Stimulated activated CD4-positive, alpha-beta T cell treated with anti-CD3 and anti-CD28 coated beads, TNF-alpha, amount 100 ng/mL, for 4 hours (primary cell): ENCODE measurements at regions not wholly inside any gene's neighbourhood (a gene's known extent, or its start where the extent isn't known, plus 50 kb on each side); places are given as distances from the start of the nearest gene placed in this dataset.

Experiments
- DNase-seq, 3 experiments: peaks; one replicate each; pipeline ENCODE4 v3.0.0-alpha.2; 2020; ENCODE audit warnings: low read depth in 3 of 3

DNA sequence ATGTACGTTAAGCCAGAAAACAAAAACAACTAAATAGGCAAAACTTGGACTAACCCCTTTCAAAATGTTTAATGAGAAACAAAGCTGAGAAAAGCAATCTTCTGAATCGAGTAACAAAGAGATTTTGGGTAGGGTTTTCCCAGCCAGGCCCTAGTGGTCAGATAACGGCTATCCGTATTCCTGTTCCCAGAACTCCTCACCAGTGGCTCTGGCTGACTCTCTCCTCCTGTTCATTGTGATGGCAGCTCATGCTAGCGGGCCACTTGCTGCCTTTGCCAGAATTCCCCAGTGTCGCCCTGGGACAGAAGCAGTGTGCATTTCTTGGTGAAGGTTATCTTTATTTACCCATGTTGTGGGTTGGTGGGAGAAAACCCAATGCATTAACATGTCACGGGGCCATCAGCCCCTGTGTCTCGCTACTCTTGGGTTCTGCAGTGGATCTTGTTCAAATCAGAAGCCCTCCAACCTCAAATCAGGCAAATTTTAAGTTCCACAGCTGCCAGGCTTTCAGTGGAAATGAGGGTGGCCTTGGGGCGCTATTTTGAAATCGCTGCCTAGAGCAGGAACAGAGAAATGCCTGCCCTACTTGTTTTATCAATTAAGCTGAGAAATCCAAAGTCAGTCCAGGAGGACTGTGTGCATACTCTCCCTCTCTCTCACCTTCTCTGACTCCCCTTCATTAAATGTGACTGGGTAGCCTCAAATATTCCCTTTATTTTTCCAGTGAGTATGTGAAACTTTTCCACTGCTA is 164.5 kb upstream of the NPVF start:
- DNase-seq = no peak

DNA sequence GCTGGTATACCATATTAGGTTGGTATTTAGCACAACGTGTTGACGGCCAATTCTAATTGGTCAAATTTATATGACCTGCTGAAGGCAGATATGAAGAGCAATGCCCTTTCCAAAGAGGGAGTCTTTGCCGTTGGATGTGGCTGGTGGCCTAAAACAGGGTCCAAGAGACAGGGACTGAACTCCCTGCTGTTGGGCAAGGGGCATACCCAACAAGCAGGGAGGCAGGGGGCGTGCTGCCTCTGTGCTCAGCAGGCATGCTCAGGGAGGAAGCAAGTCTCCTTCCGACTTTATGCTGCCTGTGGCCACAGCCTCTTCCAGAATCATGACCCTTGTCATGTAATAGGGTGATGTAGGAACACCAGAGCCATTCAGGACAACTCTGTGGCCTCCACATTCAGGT is 167.7 kb upstream of the NPVF start:
- DNase-seq = no peak

DNA sequence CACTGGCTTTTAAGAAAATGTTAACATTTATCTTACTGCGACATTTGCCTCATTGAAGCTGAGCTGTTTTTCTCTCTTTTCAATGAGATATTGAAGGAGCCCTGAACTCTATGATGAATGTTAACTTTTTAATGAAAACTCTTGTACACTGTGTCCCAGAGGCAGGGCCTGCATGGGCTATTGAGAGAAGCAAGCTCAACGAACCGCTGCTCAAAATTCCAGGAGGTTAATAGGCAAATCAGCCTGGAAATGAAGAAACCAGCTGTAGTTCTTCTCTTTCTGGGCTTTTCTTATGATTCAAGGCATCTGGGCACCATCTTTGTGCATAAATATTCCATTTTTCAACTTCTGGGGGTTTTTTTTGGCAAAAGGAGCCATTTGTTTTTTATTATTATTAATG is 168.4 kb upstream of the NPVF start:
- no peak for DNase-seq

DNA sequence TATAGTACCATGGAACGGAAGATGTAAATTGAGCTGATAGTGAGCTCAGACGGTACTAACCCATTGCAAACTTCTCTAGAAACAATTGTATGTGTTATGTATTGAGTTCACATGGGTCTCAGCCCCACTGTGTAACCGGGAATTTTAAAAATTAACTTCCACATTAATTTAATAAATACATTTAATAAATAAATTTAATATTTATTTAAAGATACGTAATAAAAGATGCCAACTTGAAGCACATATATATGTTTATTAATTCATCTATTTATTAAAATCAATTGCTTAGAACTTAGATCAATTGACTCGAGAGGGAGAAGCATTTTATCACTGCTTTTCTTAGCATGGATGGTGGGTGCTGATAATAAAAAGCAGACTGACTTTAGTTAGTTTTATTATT is 170.1 kb upstream of the NPVF start:
- DNase-seq = no peak

DNA sequence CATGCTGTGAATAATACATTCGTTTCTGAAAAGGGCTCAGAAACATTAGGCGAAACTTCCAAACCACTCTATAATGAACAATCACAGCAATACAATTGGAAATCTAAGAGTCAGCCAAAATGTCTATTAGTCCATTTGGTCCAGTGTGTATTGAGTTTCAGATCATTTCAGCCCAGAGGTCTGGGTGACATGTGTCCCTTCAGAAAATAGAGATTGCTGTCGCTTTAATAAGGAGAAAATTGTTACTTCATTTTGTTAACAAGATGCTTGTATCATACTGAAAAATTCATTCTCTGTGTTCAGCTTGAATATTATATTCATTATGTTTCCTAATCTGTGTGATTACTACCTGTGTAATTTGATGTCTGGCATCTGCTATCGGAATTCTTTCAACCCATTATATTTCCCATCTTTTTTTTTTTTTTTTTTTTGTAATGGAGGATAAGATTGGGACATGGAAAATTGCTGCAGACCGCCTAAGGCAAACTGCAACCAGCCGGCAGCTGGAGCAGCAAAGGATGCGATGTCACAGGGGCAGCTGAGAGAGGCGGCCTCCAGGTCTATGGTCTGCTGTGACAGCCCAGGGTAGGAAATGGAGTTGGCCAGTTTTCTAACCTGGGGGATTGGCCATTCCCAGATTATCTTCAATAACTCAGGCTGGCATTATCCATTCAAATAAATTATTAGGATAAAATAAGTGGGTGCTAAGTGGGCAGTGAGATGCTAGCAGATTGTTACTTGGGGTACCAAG is 170.9 kb upstream of the NPVF start:
- DNase-seq = no peak

DNA sequence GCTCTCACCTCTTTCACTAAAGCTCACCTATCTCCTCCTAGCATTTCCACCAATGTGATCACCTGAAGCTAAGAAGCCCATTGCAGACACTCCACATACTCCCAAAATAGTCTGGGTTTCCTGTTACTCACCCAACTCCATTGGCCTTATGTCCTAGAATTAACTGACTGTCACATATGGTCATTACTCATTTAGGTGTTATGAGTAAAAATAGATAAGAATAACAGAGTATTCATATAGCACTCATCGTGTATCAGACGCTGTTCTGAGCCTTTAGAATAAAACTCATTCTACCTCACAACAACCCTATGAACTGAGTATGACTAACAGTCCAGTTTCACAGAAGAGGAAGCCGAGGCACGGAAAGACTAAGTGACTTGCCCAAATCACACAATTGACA is 174.2 kb upstream of the NPVF start:
- DNase-seq = no peak

DNA sequence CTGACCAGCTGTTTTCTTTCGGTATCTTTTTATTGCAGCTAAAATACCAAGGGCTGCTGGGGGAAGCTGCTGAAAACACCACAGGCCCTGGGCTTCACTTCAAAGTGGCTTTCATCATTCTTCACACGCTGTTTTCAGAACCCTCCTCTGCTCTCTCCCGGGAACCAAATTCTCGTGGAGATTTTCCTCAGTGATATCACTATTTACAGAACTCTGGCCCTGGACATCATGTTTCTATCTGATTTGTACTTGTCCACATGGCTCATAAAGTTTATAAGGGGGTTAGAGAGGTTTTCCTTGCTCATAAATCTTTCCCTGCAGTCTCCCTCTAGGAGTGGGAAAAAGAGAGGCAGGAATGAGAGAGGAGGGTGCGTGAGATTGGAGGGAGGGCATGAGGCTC is 177.4 kb upstream of the NPVF start:
- no peak for DNase-seq

DNA sequence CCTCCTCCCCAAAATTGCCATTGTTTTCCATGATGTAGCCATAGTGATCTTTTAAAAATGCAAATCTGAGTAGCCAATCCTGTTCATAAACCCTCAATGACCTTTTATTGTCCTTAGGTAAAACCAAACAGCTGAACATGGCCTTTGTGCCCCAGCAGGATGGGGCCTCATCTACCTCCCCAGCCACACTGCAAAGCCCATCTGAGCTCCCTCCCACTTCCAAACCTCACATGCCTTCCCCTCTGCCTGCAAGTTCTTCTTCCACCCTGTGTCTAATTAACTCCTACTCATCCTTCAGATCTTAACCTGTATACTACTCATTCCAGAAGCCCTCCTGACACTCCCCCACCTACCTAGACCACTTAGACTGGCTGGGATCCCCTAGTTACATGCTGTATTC is 178.8 kb upstream of the NPVF start:
- no peak for DNase-seq

DNA sequence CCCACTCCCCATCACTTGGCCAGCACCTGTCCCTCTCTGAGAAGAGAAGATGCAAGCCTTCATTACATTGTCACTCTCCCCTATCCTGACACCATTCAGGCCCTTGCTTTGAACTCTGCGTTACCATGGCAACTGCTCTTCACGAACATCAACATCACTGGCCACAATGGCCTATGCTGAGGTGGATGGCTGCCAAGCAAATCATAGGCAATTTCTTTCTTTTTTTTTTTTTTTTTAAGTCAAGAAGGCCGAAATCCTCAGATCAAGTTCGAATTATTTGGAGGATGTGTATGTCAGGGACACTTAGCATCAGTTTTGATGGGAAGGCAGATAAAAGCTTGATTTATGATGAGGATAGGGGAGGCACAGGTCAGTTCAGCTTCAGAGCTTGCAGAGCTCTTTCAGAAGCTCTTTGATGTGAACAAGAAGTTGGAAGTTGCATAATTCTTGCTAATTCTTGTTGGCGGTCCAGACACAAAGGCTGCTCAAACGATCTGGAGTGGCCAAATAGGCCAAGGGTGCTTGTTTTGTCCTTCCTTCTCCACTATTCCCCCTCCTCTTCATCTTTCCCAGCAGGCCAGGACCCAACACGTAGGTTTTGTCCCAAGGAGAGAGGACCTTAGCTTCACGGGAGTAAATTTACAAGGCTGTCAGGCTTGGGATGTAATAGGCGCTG is 179.9 kb upstream of the NPVF start:
- DNase-seq = no peak

DNA sequence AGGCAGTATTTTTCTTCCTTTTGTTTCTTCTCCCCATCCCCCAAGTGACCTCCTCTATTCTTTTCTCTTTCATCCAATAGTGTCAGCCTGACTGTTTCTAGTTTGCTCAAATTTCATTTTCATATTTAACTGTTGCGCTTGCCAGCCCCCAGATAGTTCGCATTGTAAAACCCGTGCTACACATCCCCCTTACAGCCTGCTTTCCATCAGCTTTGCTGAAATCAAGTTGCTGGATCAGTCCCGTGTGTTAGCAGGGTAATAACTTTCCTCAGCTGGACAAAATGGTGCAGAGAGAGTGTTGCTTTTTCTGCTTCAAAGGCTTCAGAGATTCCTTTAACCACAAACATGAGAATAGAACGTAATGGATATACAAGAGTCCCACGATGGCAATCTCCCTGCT is 180.6 kb upstream of the NPVF start:
- no peak for DNase-seq

DNA sequence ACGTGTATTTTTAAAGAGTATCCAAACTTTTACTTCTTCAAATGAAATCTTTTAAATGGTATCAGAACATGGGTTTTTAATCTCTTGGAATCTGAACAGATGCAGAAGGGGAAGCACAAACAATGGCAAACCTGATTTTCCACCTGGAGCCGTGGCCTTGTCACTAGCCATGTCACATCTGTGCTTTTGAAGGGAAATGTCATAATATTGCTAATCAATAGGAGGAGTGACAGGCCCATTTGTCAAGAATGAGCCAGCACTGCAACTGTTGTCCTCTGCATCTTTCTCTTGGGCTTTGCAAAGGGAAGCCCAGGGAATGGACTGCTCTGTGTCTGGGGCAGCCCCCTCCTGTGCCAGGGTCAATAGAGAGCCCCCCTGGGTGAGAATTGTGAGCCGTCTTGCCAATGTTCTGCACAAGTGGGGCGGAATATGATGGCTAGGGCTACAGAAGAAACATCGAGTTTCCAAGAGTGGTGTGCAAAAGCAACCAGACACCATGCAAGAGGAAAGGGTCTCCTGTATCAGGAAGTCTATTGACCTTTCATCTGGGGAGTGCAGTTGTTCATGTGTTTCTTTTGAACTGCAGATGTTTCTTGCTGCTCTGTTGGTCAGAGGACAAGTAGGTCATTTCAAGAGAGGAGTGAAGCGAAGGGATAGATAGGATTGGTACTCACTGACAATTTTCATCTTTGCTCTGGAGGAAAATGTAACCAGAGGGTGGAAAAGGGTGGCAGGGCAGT is 181.8 kb upstream of the NPVF start:
- DNase-seq = no peak

DNA sequence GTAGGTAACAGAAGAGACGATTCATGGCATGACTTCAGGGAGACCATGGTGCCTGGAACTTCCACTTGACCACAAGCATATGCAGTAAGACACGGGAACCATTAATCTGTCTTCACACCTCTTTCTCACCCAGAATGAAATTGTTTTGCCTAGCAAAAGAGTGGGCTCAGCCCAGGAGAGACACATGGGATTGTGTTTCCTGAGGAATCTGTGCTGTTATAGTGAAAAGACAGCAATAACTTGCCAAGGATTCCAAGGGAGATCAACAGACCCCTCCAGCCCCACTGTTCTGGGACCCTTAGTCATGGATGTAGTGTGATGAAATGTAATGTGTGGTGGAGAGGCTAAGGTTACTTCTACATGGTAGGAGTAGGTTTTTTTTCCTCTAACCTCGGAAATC is 192.5 kb upstream of the NPVF start:
- DNase-seq = no peak

DNA sequence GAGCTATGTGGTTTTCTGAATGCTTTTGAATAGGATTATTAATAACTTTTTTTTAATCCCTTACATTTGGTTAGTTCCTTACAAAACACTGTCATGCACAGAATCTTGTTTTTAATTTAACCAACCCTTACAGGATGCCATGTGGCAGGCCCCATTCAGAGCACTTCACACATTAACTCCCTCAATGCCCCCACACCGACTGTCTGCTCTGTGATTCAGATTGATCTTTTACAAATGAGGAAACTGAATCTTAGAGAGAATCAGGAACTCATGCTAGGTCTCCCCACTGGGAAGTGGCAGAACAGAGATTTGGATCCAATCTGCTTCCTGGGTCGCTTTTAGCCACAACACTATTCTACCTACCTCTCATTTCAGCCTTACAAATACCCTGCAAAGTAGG is 195.8 kb upstream of the NPVF start:
- DNase-seq = no peak

DNA sequence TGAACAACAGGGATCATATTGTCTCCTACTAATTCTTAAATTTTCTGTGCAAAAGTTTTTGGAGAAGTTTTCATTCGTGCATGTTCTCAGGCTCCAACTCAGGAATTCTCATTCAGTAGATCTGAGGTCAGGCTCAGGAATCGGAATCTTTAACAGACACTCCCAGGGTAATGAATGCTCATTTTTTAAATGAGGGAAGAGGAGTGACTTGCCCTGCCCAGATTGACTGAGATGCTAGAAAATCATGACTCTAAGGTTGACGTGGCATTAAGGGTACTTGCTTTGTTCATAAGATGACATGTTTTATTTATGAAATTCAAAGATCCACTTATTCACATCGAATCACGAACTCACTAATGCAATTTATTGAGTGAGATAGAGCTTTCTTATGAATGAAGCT is 196.6 kb upstream of the NPVF start:
- DNase-seq = no peak

DNA sequence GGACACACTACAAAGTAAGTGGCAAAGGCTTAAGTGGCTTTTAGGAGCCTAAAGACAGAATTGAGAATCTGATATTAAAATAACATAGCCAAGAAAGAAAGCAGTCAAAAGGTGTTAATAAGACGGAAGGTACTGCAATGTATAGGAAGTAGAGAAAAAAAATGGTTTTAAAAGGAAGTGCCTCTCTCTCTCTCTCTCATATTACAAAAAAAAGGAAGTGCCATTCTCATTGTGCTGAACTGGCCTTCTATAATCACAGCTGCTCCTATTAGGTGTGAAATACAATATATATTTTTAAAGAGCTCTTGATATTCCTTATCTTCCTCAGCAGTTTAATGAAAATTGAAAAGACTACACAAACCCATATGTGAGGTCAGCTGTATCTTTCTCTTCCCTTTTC is 199.4 kb upstream of the NPVF start:
- no peak for DNase-seq

DNA sequence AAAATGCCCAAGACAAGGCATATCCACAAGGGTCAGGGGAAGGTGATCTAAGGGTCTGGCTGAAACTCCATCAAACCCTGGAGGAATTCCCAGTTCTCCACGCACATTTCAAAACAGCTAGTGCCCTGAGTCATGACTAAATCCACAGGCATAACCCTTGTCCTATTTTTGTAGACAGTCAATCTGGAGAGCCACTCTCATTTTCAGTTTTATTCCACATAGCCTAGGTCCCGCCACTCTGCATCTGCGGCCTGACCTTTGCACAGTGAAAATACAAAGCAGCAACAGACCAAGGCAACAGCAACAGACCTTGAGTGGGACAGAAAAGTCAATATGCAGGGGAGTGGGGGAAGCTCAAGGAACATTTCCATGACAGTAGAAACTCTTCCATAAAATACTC is 201.4 kb upstream of the NPVF start:
- no peak for DNase-seq

DNA sequence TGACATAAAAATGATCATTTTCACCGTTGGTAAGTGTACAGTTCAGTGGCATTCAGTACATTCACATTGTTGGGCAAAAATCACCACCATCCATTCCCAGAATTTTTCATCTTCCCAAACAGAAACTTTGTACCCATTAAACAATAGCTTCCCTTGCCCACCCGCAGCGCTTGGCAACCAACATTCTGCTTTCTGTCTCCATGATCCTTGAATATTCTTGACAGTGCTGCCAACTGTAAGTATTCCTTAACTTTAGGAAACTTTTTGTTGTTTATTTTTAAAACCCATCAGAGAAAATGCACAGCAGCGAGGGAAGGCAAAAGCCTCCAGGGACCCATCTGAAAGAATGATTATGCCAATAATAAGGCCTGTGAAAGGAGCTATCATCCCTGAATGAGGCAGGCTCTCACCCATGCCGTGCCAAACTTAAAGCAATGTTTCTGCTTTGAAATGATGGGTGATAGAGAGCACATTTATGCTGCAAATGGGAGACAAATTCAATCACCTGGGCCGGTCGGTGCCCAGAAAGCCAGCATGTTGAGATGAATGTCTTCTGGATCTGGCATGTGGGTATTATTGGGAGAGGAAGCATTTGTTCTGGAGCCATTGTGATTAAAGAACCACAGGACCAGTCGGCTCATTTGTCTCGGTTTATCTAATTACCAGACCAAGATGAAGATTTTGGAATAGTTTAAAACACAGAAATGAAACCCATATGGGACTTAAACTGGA is 202.1 kb upstream of the NPVF start:
- DNase-seq = no peak

DNA sequence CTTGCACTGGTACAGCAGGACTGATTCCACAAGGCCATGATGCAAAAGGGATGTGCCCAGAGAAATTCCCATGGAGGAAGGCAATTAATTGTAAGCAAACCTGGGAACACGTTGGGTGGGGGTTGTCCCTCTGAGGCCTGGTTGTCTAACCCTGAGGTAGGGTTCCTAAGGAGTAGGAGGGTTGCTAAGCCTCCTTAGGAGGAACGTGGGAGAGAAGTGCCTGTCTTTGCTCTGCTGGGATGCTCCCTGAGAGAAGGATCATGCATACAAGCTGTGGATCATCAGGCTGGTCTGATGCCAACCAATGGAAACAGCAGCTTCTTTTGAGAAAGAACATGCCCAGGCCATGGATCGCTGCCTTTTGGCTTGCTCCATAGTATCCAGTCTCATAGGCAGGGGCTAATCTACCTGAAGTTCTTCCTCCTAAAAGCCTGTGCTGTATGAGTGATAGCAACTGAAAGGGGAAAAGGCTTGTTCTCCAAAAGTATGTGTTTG is 203.7 kb upstream of the NPVF start:
- no peak for DNase-seq

DNA sequence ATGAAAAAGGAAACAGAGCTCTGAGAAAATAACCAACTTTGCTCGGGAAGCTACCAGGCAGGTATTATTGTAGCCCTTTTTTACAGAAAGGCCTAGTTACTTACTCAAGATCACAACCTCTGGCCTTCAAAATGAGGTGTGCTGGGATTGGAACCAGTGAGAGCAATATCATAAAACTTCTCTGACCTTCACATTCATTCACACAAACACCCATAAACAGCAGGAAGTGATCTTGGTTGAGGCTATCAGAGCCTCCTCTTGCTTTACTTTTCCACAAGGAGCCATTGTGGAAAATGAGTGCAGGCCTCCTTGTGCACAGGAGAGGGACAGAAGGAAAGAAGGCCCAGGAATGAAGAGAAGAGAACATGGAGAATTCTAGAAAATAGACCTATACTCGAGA is 204.5 kb upstream of the NPVF start:
- DNase-seq = no peak

DNA sequence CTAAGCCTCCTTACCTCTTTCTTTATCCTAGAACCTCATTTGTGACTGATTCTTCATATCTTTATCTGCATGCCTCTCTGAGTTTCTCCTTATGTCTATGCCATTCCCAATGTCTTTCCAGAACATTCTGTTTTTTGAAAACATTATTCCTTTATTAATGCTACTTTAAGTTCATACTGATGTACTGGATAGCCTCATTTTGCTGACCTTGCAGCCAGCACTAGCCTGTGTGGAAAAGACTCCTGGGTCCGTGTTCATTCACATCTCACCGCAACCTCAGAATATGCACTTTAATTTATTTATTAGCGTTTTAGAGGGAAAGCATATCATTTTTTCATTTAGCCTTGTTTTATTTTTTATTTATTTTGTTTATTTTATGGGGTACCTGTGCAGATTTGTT is 208.1 kb upstream of the NPVF start:
- no peak for DNase-seq

DNA sequence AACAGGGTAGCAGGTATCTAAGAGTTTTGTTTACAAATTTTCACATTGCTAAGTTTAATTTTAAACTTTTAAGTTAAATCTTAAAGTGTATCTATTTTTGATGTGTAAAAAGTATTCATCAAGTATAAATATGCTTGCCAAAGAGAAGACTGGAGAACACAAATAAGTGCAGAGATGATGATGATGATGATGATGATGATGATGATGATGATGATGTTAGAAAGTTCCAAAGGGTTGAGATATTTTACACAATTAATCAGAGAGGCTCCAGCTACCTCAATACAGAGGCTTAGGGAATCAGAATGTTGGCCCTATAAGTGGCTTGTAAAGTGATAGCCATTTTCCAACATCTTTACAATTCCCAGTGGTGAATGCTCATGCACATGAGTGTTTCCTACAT is 209.0 kb upstream of the NPVF start:
- no peak for DNase-seq

DNA sequence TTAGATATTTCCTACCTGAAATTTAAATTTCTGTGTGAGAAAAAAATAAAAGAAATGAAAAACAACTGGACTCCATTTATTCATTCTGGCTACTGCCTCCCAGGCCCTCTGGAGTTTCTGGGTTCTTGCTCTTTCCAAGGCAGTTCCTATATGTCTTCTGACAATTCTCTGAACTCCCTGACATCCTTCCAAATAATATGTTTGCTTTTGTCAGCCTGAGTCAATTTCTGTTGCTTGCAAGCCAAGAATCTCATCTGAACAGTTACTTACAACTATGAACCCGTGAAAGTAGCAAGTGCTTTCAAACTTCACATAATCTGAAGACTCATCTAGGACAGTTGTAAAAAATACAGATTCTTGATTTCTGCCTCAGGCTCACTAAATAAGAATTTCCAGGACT is 216.7 kb upstream of the NPVF start:
- DNase-seq = no peak
